HEK293T (cell line): ENCODE measurements at regions not wholly inside any gene's neighbourhood (a gene's known extent, or its start where the extent isn't known, plus 50 kb on each side); places are given as distances from the start of the nearest gene placed in this dataset.

ENCODE experiments used
- ARNT ChIP-seq: fragments of 450-650 bp; IDR thresholded peaks from 2 replicates; pipeline ENCODE4 v1.6.1; 2017; ENCODE audit warnings: mild to moderate bottlenecking
- CTBP1 ChIP-seq: fragments of 450-650 bp; IDR thresholded peaks from 2 replicates; pipeline ENCODE4 v1.6.1; 2016; ENCODE audit warnings: borderline replicate concordance
- FOXA1 ChIP-seq: fragments of 450-650 bp; IDR thresholded peaks from 2 replicates; pipeline ENCODE4 v1.6.1; 2016; ENCODE audit warnings: mild to moderate bottlenecking
- FOXK2 ChIP-seq: fragments of 450-650 bp; IDR thresholded peaks from 2 replicates; pipeline ENCODE4 v1.6.1; 2016; ENCODE audit warnings: mild to moderate bottlenecking
- FOXM1 ChIP-seq: fragments of 450-650 bp; IDR thresholded peaks from 2 replicates; pipeline ENCODE4 v1.6.1; 2017; ENCODE audit warnings: mild to moderate bottlenecking, borderline replicate concordance
- HDGF ChIP-seq: fragments of 450-650 bp; IDR thresholded peaks from 2 replicates; pipeline ENCODE4 v1.6.1; 2017; ENCODE audit warnings: antibody characterized with exemption, borderline replicate concordance
- L3MBTL2 ChIP-seq: fragments of 450-650 bp; conservative IDR thresholded peaks from 2 replicates; pipeline ENCODE4 v1.6.1; 2016; ENCODE audit warnings: mild to moderate bottlenecking
- NFRKB ChIP-seq: fragments of 450-650 bp; IDR thresholded peaks from 2 replicates; pipeline ENCODE4 v1.6.1; 2016; ENCODE audit warnings: mild to moderate bottlenecking, moderate library complexity
- SP1 ChIP-seq: fragments of 450-650 bp; IDR thresholded peaks from 2 replicates; pipeline ENCODE4 v1.6.1; 2017
- TARDBP ChIP-seq: fragments of 450-650 bp; IDR thresholded peaks from 2 replicates; pipeline ENCODE4 v1.6.1; 2016
- ZNF384 ChIP-seq: fragments of 450-650 bp; IDR thresholded peaks from 2 replicates; pipeline ENCODE4 v1.6.1; 2016
- TF ChIP-seq, protein P1 (sequence below): fragments of 450-650 bp; IDR thresholded peaks from 2 replicates; pipeline ENCODE4 v1.6.1; 2016

GRCh38 chr3:14031271-14031670 is 93.4 kb downstream of the CHCHD4 start:
- no peak for TF ChIP-seq SP1
- no peak for TF ChIP-seq ARNT
- no peak for TF ChIP-seq FOXM1
- TF ChIP-seq, protein P1, sequence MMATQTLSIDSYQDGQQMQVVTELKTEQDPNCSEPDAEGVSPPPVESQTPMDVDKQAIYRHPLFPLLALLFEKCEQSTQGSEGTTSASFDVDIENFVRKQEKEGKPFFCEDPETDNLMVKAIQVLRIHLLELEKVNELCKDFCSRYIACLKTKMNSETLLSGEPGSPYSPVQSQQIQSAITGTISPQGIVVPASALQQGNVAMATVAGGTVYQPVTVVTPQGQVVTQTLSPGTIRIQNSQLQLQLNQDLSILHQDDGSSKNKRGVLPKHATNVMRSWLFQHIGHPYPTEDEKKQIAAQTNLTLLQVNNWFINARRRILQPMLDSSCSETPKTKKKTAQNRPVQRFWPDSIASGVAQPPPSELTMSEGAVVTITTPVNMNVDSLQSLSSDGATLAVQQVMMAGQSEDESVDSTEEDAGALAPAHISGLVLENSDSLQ: no peak
- no peak for TF ChIP-seq FOXA1
- TF ChIP-seq TARDBP: no peak
- TF ChIP-seq ZNF384: no peak
- TF ChIP-seq HDGF: no peak
- TF ChIP-seq FOXK2: no peak
- TF ChIP-seq CTBP1: no peak
- TF ChIP-seq NFRKB: no peak
- TF ChIP-seq L3MBTL2: no peak
